ENCODE measurements at regions not wholly inside any gene's neighbourhood (a gene's known extent, or its start where the extent isn't known, plus 50 kb on each side); places are given as distances from the start of the nearest gene placed in this dataset.

- no peak for DNase-seq (ENCODE audit: low spot score)
Measured at GRCh38 chr4:175129797-175130196, 211.6 kb downstream of the ADAM29 start.

GRCh38 chr4:175139205-175139604 is 221.0 kb downstream of the ADAM29 start:
- no peaks in the 10 kb centered on the region for H3K9me3 Mint-ChIP-seq
- DNase-seq (ENCODE audit: low spot score) (no peak), ATAC-seq (no peak)
- CTCF ChIA-PET = no interaction called here
- no peaks in the 10 kb centered on the region for H3K27me3 Mint-ChIP-seq (ENCODE audit: low read depth)
- H3K4me3 Mint-ChIP-seq = no peak overlapping the region
- TF ChIP-seq NFE2L1 (CRISPR knock-in tag; IDR thresholded peaks at IDR 0.05) = no peak
- no peak for TF ChIP-seq AR (CRISPR knock-in tag; IDR thresholded peaks at IDR 0.05)
- no peak for TF ChIP-seq MXD4 (CRISPR knock-in tag; IDR thresholded peaks at IDR 0.05; ENCODE audit: borderline replicate concordance)
- no peak for TF ChIP-seq CREM (CRISPR knock-in tag; IDR thresholded peaks at IDR 0.05)
- no peak for TF ChIP-seq ZNF396 (CRISPR knock-in tag; IDR thresholded peaks at IDR 0.05; ENCODE audit: borderline replicate concordance)
- no peak for TF ChIP-seq ZNF425 (CRISPR knock-in tag; conservative IDR thresholded peaks at IDR 0.05)
- no peak for TF ChIP-seq ZNF423 (CRISPR knock-in tag; IDR thresholded peaks at IDR 0.05)
- TF ChIP-seq FOXJ3 (CRISPR knock-in tag; IDR thresholded peaks at IDR 0.05; ENCODE audit: borderline replicate concordance) = no peak
- no peak for TF ChIP-seq IRF1 (CRISPR knock-in tag; IDR thresholded peaks at IDR 0.05)
- no peak for TF ChIP-seq RELA (CRISPR knock-in tag; IDR thresholded peaks at IDR 0.05; ENCODE audit: borderline replicate concordance)
- TF ChIP-seq TEAD4 (CRISPR knock-in tag; IDR thresholded peaks at IDR 0.05) = no peak
- TF ChIP-seq ZSCAN18 (CRISPR knock-in tag; IDR thresholded peaks at IDR 0.05) = no peak
- TF ChIP-seq ESRRA (CRISPR knock-in tag; IDR thresholded peaks at IDR 0.05; ENCODE audit: borderline replicate concordance) = no peak
- no peak for TF ChIP-seq SOX15 (CRISPR knock-in tag; IDR thresholded peaks at IDR 0.05)
- POLR2A ChIA-PET = no interaction called here
- H3K27ac Mint-ChIP-seq = no peak overlapping the region
- no peaks in the 10 kb centered on the region for H3K4me1 Mint-ChIP-seq
- no peaks in the 10 kb centered on the region for H3K36me3 Mint-ChIP-seq

More at GRCh38 chr4:175129797-175130196, 211.6 kb downstream of the ADAM29 start:
- Mint-ChIP-seq H3K9me3 (peaks cover 7% of the 10 kb centered on the region), H3K27me3 (ENCODE audit: low read depth) (no peaks in the 10 kb centered on the region), H3K4me3 (no peak overlapping the region), H3K4me1 (peaks cover 8% of the 10 kb centered on the region), H3K36me3 (no peaks in the 10 kb centered on the region), H3K27ac (no peak overlapping the region)
- ChIA-PET CTCF (no interaction called here), POLR2A (no interaction called here)
- TF ChIP-seq ATF3 (CRISPR knock-in tag; conservative IDR thresholded peaks at IDR 0.05) = no peak
- TF ChIP-seq NR3C1 (CRISPR knock-in tag; conservative IDR thresholded peaks at IDR 0.05; ENCODE audit: low read depth) = no peak
- TF ChIP-seq GTF2I (CRISPR knock-in tag; conservative IDR thresholded peaks at IDR 0.05) = no peak
- TF ChIP-seq E2F5 (CRISPR knock-in tag; IDR thresholded peaks at IDR 0.05) = no peak
- TF ChIP-seq GRHL2 (CRISPR knock-in tag; IDR thresholded peaks at IDR 0.05; ENCODE audit: insufficient replicate concordance, severe bottlenecking) = no peak
- no peak for TF ChIP-seq ELF4 (CRISPR knock-in tag; IDR thresholded peaks at IDR 0.05; ENCODE audit: low read depth)
- TF ChIP-seq ZNF232 (CRISPR knock-in tag; IDR thresholded peaks at IDR 0.05) = no peak
- no peak for TF ChIP-seq IRF1 (CRISPR knock-in tag; IDR thresholded peaks at IDR 0.05)
- ATAC-seq = no peak

Data from WTC11 (cell line).